ENCODE measurements at regions not wholly inside any gene's neighbourhood (a gene's known extent, or its start where the extent isn't known, plus 50 kb on each side); places are given as distances from the start of the nearest gene placed in this dataset.
"Not testable (repeated sequence)": the region's sequence is repeated elsewhere in the genome, so short reads cannot be mapped to it uniquely, and the experiment has no call there.

- DNase-seq (ENCODE audit: low spot score), result no peak
- in situ Hi-C loops (cut with MboI; ENCODE audit: low pct_unique_long_range_greater_than_20kb, low sequenced_read_pairs, unreplicated experiment), result no loop called here
- TF ChIP-seq CTCF (IDR thresholded peaks at IDR 0.05; ENCODE audit: extremely low read depth, insufficient read depth, missing control alignments), result no peak
Measured at GRCh38 chr13:67934617-67935330, 704.6 kb upstream of the PCDH9 start.

GRCh38 chr13:67932991-67933390, 702.9 kb upstream of the PCDH9 start:
- no peak for TF ChIP-seq CTCF (IDR thresholded peaks at IDR 0.05; ENCODE audit: extremely low read depth, insufficient read depth, missing control alignments)

GRCh38 chr13:67917291-67917987, 687.3 kb upstream of the PCDH9 start:
- no peak for TF ChIP-seq CTCF (IDR thresholded peaks at IDR 0.05; ENCODE audit: extremely low read depth, insufficient read depth, missing control alignments)
- in situ Hi-C loops (cut with MboI; ENCODE audit: low pct_unique_long_range_greater_than_20kb, low sequenced_read_pairs, unreplicated experiment), result no loop called here
- no peak for DNase-seq (ENCODE audit: low spot score)

More at GRCh38 chr13:67932991-67933390, 702.9 kb upstream of the PCDH9 start:
- no peak for DNase-seq (ENCODE audit: low spot score)
- in situ Hi-C loops (cut with MboI; ENCODE audit: low pct_unique_long_range_greater_than_20kb, low sequenced_read_pairs, unreplicated experiment), result no loop called here

GRCh38 chr13:67916650-67917049, 686.5 kb upstream of the PCDH9 start:
- DNase-seq (ENCODE audit: low spot score), result no peak
- no peak for TF ChIP-seq CTCF (IDR thresholded peaks at IDR 0.05; ENCODE audit: extremely low read depth, insufficient read depth, missing control alignments)
- in situ Hi-C loops (cut with MboI; ENCODE audit: low pct_unique_long_range_greater_than_20kb, low sequenced_read_pairs, unreplicated experiment), result no loop called here

- DNase-seq (ENCODE audit: low spot score), result no peak
- in situ Hi-C loops (cut with MboI; ENCODE audit: low pct_unique_long_range_greater_than_20kb, low sequenced_read_pairs, unreplicated experiment), result no loop called here
- no peak for TF ChIP-seq CTCF (IDR thresholded peaks at IDR 0.05; ENCODE audit: extremely low read depth, insufficient read depth, missing control alignments)
Measured at GRCh38 chr13:67914535-67914934, 684.4 kb upstream of the PCDH9 start.

GRCh38 chr13:67902960-67903359, 672.8 kb upstream of the PCDH9 start:
- DNase-seq (ENCODE audit: low spot score); in situ Hi-C loops (cut with MboI; ENCODE audit: low pct_unique_long_range_greater_than_20kb, low sequenced_read_pairs, unreplicated experiment): not testable (repeated sequence)

GRCh38 chr13:67880916-67881315, 650.8 kb upstream of the PCDH9 start:
- no peak for TF ChIP-seq CTCF (IDR thresholded peaks at IDR 0.05; ENCODE audit: extremely low read depth, insufficient read depth, missing control alignments)
- DNase-seq (ENCODE audit: low spot score), result no peak
- in situ Hi-C loops (cut with MboI; ENCODE audit: low pct_unique_long_range_greater_than_20kb, low sequenced_read_pairs, unreplicated experiment), result no loop called here

Data from GM13977 (cell line).